K562 (cell line): ENCODE measurements at regions not wholly inside any gene's neighbourhood (a gene's known extent, or its start where the extent isn't known, plus 50 kb on each side); places are given as distances from the start of the nearest gene placed in this dataset.

Experiments used
- ATAC-seq: fragments of 200-7000 bp; cut with Tn5 transposase; 3 replicates; pipeline ENCODE4 v1.9.1; 2020; ENCODE audit warnings: moderate library complexity
- BruUV-seq: library from RNA; stranded (reverse); fragments of 400-500 nt; replicated peaks from 2 replicates; lab custom pipeline; 2021; lab: Mats Ljungman, UMichigan
- CTCF ChIA-PET: fragments of 300-600 bp; formaldehyde crosslinking; extraction: SDS; loops from one replicate; lab custom pipeline; 2021; ENCODE audit warnings: low intra/inter-chr PET ratio; lab: Yijun Ruan, JAX
- POLR2A ChIA-PET: fragments of 300-600, 350-650 bp; sonication (Branson Sonifier 250); formaldehyde crosslinking; extraction: SDS; loops from one replicate; lab custom pipeline; 2021; ENCODE audit warnings: antibody characterized with exemption, inconsistent platforms; lab: Yijun Ruan, JAX
- DNase-seq, 4 experiments: peaks; one replicate each; pipeline versions ENCODE4 v3.0.0 to v3.0.0-alpha.2; 2011 to 2018; ENCODE audit warnings: low spot score in 3 of 4, mixed read lengths in 3 of 4; ENCODE audit errors: extremely low read depth in 1 of 4
- FAIRE-seq: peaks from 2 replicates; lab custom pipeline; 2011; peaks lifted over from hg19 to GRCh38; lab: Jason Lieb, UNC
- H2AFZ ChIP-seq: 2 replicates; pipeline ENCODE4 v1.6.0; 2011; ENCODE audit warnings: low read depth, low read length, control low read depth, inconsistent platforms
- H3K27ac ChIP-seq: fragments of 200-600 bp; 3 replicates; pipeline ENCODE4 v1.8.0; 2011; ENCODE audit warnings: low read depth, mild to moderate bottlenecking, control low read depth, inconsistent platforms, low read length, moderate library complexity, mixed read lengths; ENCODE audit errors: extremely low read depth
- H3K27me3 ChIP-seq, 2 experiments: fragments of 300-600 bp in 1 of 2; 2 replicates in 1 of 2; 3 replicates in 1 of 2; pipeline versions ENCODE4 v1.6.0 to v1.8.0; 2011; ENCODE audit warnings: inconsistent platforms in 2 of 2, low read length in 2 of 2, mild to moderate bottlenecking in 1 of 2, mixed read lengths in 1 of 2, moderate library complexity in 1 of 2; ENCODE audit not compliant: control insufficient read depth in 2 of 2, insufficient read depth in 2 of 2
- H3K36me3 ChIP-seq: fragments of 300-600 bp; 3 replicates; pipeline ENCODE4 v1.8.0; 2011; ENCODE audit warnings: mild to moderate bottlenecking, low read length, inconsistent platforms; ENCODE audit not compliant: control insufficient read depth, insufficient read depth
- H3K4me1 ChIP-seq, 2 experiments: fragments of 200-600 bp in 1 of 2; replicated peaks in 1 of 2; 2 replicates in 1 of 2; 3 replicates in 1 of 2; pipeline versions ENCODE4 v1.5.1 to v1.8.0; 2011; ENCODE audit warnings: inconsistent platforms in 2 of 2, low read length in 2 of 2, mild to moderate bottlenecking in 1 of 2, mixed read lengths in 1 of 2, moderate library complexity in 1 of 2; ENCODE audit not compliant: control insufficient read depth in 2 of 2, insufficient read depth in 2 of 2
- H3K4me2 ChIP-seq: 2 replicates; pipeline ENCODE4 v1.6.1; 2011; ENCODE audit warnings: low read length, control low read depth, inconsistent platforms, mixed read lengths; ENCODE audit not compliant: insufficient read depth
- H3K4me3 ChIP-seq: fragments of 200-600 bp; sonication (generic), shearing (Covaris generic); 2 replicates; pipeline ENCODE4 v1.5.1; 2016; ENCODE audit warnings: control low read depth, inconsistent platforms
- H3K79me2 ChIP-seq: fragments of 200-600 bp; 3 replicates; pipeline ENCODE4 v1.8.0; 2011; ENCODE audit warnings: low read length, inconsistent platforms; ENCODE audit not compliant: control insufficient read depth, insufficient read depth
- H3K9ac ChIP-seq, 2 experiments: 2 replicates each; pipeline versions ENCODE4 v1.6.0 to v1.6.1; 2011; ENCODE audit warnings: low read depth in 2 of 2, low read length in 2 of 2, control low read depth in 1 of 2, inconsistent platforms in 1 of 2, mild to moderate bottlenecking in 1 of 2, mixed read lengths in 1 of 2; ENCODE audit not compliant: insufficient read depth in 1 of 2
- H3K9me1 ChIP-seq: one replicate; pipeline ENCODE4 v1.6.0; 2011; ENCODE audit warnings: inconsistent platforms, mild to moderate bottlenecking, low read length, moderate library complexity; ENCODE audit not compliant: control insufficient read depth, insufficient read depth
- H3K9me3 ChIP-seq: replicated peaks from 2 replicates; pipeline ENCODE4 v1.5.1; 2011; ENCODE audit warnings: low read depth, low read length, inconsistent platforms; ENCODE audit not compliant: control insufficient read depth, insufficient read depth
- H4K20me1 ChIP-seq: replicated peaks from 2 replicates; pipeline ENCODE4 v1.6.1; 2011; ENCODE audit warnings: low read length, inconsistent platforms, mixed read lengths; ENCODE audit not compliant: control insufficient read depth, insufficient read depth
- DMBX1 ChIP-seq: fragments of 250-450 bp; sonication (Bioruptor Pico); IDR thresholded peaks from 2 replicates; pipeline ENCODE4 v1.8.0; 2022; ENCODE audit warnings: inconsistent platforms, mild to moderate bottlenecking, moderate library complexity, borderline replicate concordance
- POLR2A ChIP-seq: fragments of 450-650 bp; conservative IDR thresholded peaks from 2 replicates; pipeline ENCODE4 v1.6.1; 2016
- POU5F1 ChIP-seq: fragments of 150-350 bp; IDR thresholded peaks from 2 replicates; pipeline ENCODE4 v1.6.1; 2014; ENCODE audit warnings: borderline replicate concordance, low read length, low read depth, mild to moderate bottlenecking; ENCODE audit not compliant: partially characterized antibody
- ZBTB7A ChIP-seq: IDR thresholded peaks from 2 replicates; pipeline ENCODE4 v1.6.1; 2011; ENCODE audit warnings: low read depth, mild to moderate bottlenecking, low read length, moderate library complexity, borderline replicate concordance; ENCODE audit not compliant: control insufficient read depth
- ZNF253 ChIP-seq: fragments of 250-450 bp; sonication (Bioruptor Pico); conservative IDR thresholded peaks from 2 replicates; pipeline ENCODE4 v1.6.1; 2021; ENCODE audit warnings: mild to moderate bottlenecking
- WGBS: fragments of 100-300 bp; shearing (Covaris generic); methylation state at CpG from one replicate; pipeline ENCODE4 v1.1.6; 2016; ENCODE audit warnings: low coverage, mixed read lengths; ENCODE audit not compliant: insufficient coverage; ENCODE audit errors: missing lambda C conversion rate; 5-methylcytosine and 5-hydroxymethylcytosine counted together
- in situ Hi-C: fragments of 300-500 bp; cut with MboI; formaldehyde crosslinking; loops from 4 replicates; pipeline ENCODE4 v1.15.0; 2018; ENCODE audit warnings: inconsistent platforms, mixed read lengths
- intact Hi-C: fragments of 100-400 bp; cut with micrococcal nuclease; formaldehyde crosslinking; loops from 2 replicates; pipeline ENCODE4 v1.14.2; 2022
- TF ChIP-seq, protein P1 (sequence below): fragments of 250-450 bp; sonication (Bioruptor Pico); IDR thresholded peaks from 2 replicates; pipeline ENCODE4 v1.4.0; 2020
- TF ChIP-seq, protein P2 (sequence below), 3 experiments: fragments of 200-800 bp in 1 of 3; fragments of 250-450 bp in 1 of 3; fragments of 450-650 bp in 1 of 3; sonication (Bioruptor Pico) in 1 of 3; sonication (Bioruptor generic) in 1 of 3; formaldehyde crosslinking in 1 of 3; IDR thresholded peaks; 2 replicates each; pipeline versions ENCODE4 v1.6.1 to v1.8.0; 2016 to 2022; ENCODE audit warnings: mild to moderate bottlenecking in 2 of 3, missing genetic modification characterization in 2 of 3, missing compliant biosample characterization in 1 of 3, moderate library complexity in 1 of 3

DNA sequence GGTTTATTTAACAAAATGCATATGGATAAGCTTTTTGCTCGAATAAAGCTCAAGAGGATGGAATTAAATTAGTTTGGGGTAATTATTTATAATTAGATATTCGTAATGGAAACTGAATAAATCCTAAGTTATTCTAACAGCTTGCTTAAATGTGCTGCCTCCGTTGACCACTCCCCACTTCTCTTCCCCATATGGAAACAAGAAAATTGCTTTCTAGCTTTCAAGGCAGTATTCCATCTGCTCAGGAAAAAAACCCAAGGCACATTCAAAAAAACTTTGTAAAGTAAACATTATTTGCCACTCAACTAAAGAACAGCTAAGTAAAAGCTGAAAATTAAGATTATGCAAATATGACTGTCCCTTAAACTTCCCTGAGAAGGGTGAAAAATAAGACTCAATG, 369.2 kb downstream of the HAO1 start:
- DNase-seq (no peak), ATAC-seq (no peak), FAIRE-seq (no peak)
- Histone ChIP-seq H3K79me2 (no peaks in the 10 kb centered on the region), H3K9me3 (no peaks in the 10 kb centered on the region), H3K27ac (no peak overlapping the region), H3K4me1 (no peaks in the 10 kb centered on the region), H3K4me3 (no peak overlapping the region), H3K36me3 (no peaks in the 10 kb centered on the region), H4K20me1 (no peaks in the 10 kb centered on the region), H3K9me1 (no peaks in the 10 kb centered on the region), H3K4me2 (no peak overlapping the region), H2AFZ (no peak overlapping the region), H3K9ac (no peak overlapping the region), H3K27me3 (no peaks in the 10 kb centered on the region)
- BruUV-seq: no TSS peak
- ChIA-PET CTCF (no interaction called here), POLR2A (no interaction called here)
- WGBS: 6% methylated on average over 3 of the region's 3 CpGs
- in situ Hi-C loops: no loop called here
- intact Hi-C loops: no loop called here
- TF ChIP-seq POLR2A: no peak
- TF ChIP-seq ZNF253 (CRISPR knock-in tag): no peak

DNA sequence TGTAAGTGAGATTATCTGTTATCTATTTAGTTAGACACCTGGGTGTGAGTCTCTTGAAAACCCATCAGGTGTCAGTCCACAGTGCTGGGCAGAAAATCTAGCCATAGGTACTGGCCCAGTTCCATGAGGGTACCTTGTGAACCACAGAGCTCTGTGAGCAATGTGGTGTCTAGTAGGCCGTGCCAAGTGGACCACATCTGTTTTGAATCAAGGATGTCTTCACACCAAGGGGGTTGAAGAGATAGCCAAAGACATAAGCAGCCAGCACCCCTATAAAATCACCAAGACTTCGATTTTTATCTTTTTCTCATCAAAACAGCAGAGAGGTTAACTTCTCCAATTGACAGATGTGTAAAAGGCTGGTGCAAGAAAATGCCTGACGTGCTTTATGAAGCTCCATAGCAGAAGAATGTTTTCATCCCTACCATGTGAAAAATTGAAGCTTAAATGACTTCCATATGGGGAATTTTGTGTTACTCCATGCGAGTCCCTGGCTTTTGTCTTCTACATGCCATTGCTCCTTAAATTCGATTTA, 368.7 kb downstream of the HAO1 start:
- DNase-seq: no peak
- Histone ChIP-seq H3K79me2 (no peaks in the 10 kb centered on the region), H3K9ac (no peak overlapping the region), H3K4me3 (no peak overlapping the region), H3K4me2 (no peak overlapping the region), H3K27ac (no peak overlapping the region), H3K4me1 (no peaks in the 10 kb centered on the region), H3K9me1 (no peaks in the 10 kb centered on the region), H3K27me3 (no peaks in the 10 kb centered on the region), H2AFZ (no peak overlapping the region), H4K20me1 (no peaks in the 10 kb centered on the region), H3K9me3 (no peaks in the 10 kb centered on the region), H3K36me3 (no peaks in the 10 kb centered on the region)
- POLR2A ChIA-PET: no interaction called here
- ATAC-seq: no peak
- in situ Hi-C loops (no loop called here), intact Hi-C loops (no loop called here)
- WGBS: 0% methylated on average over 5 of the region's 5 CpGs
- no TSS peak for BruUV-seq
- CTCF ChIA-PET: no interaction called here
- no peak for FAIRE-seq
- TF ChIP-seq, protein P1, sequence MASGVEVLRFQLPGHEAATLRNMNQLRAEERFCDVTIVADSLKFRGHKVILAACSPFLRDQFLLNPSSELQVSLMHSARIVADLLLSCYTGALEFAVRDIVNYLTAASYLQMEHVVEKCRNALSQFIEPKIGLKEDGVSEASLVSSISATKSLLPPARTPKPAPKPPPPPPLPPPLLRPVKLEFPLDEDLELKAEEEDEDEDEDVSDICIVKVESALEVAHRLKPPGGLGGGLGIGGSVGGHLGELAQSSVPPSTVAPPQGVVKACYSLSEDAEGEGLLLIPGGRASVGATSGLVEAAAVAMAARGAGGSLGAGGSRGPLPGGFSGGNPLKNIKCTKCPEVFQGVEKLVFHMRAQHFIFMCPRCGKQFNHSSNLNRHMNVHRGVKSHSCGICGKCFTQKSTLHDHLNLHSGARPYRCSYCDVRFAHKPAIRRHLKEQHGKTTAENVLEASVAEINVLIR (CRISPR knock-in tag): no peak
- TF ChIP-seq, protein P2, sequence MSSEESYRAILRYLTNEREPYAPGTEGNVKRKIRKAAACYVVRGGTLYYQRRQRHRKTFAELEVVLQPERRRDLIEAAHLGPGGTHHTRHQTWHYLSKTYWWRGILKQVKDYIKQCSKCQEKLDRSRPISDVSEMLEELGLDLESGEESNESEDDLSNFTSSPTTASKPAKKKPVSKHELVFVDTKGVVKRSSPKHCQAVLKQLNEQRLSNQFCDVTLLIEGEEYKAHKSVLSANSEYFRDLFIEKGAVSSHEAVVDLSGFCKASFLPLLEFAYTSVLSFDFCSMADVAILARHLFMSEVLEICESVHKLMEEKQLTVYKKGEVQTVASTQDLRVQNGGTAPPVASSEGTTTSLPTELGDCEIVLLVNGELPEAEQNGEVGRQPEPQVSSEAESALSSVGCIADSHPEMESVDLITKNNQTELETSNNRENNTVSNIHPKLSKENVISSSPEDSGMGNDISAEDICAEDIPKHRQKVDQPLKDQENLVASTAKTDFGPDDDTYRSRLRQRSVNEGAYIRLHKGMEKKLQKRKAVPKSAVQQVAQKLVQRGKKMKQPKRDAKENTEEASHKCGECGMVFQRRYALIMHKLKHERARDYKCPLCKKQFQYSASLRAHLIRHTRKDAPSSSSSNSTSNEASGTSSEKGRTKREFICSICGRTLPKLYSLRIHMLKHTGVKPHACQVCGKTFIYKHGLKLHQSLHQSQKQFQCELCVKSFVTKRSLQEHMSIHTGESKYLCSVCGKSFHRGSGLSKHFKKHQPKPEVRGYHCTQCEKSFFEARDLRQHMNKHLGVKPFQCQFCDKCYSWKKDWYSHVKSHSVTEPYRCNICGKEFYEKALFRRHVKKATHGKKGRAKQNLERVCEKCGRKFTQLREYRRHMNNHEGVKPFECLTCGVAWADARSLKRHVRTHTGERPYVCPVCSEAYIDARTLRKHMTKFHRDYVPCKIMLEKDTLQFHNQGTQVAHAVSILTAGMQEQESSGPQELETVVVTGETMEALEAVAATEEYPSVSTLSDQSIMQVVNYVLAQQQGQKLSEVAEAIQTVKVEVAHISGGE (CRISPR knock-in tag; IDR thresholded peaks at IDR 0.05): no peak
- TF ChIP-seq DMBX1 (no peak), POU5F1 (no peak), ZBTB7A (no peak)
